ENCODE measurements at regions not wholly inside any gene's neighbourhood (a gene's known extent, or its start where the extent isn't known, plus 50 kb on each side); places are given as distances from the start of the nearest gene placed in this dataset.

- 81% methylated on average over 1 of the region's 1 CpG for WGBS (ENCODE audit: low lambda C conversion rate, missing lambda C conversion rate)
- H2AFZ ChIP-seq = no peak overlapping the region
- no peaks in the 10 kb centered on the region for H3K9me3 ChIP-seq (ENCODE audit: low read depth)
- H3K27me3 ChIP-seq = no peaks in the 10 kb centered on the region
- H3K4me2 ChIP-seq = no peak overlapping the region
- H3K9me2 ChIP-seq (replicated peaks; ENCODE audit: insufficient read depth) = no peaks in the 10 kb centered on the region
- no peak for DNase-seq (ENCODE audit: low spot score)
- H3K79me2 ChIP-seq = no peaks in the 10 kb centered on the region
- H4K20me1 ChIP-seq (ENCODE audit: insufficient read depth, poor library complexity, severe bottlenecking) = no peaks in the 10 kb centered on the region
- no peak overlapping the region for H3K27ac ChIP-seq
- no peak overlapping the region for H3K4me3 ChIP-seq
- H3K4me1 ChIP-seq (ENCODE audit: insufficient read depth) = no peaks in the 10 kb centered on the region
- H3K36me3 ChIP-seq (replicated peaks; ENCODE audit: insufficient read depth, low read depth) = no peaks in the 10 kb centered on the region
- no peak for TF ChIP-seq CTCF (IDR thresholded peaks at IDR 0.05; ENCODE audit: poor library complexity)
- no peak for TF ChIP-seq EZH2 (IDR thresholded peaks at IDR 0.05; ENCODE audit: borderline replicate concordance)
- no peak for TF ChIP-seq EZH2phosphoT487 (IDR thresholded peaks at IDR 0.05; ENCODE audit: low read depth, severe bottlenecking, unreplicated experiment)
Observed at GRCh38 chr2:51579412-51579811, 547.5 kb upstream of the NRXN1 start.

GRCh38 chr2:51575181-51575580, 543.2 kb upstream of the NRXN1 start:
- H3K36me3 ChIP-seq (replicated peaks; ENCODE audit: insufficient read depth, low read depth) = no peaks in the 10 kb centered on the region
- H3K4me2 ChIP-seq = no peak overlapping the region
- no peaks in the 10 kb centered on the region for H4K20me1 ChIP-seq (ENCODE audit: insufficient read depth, poor library complexity, severe bottlenecking)
- no peaks in the 10 kb centered on the region for H3K9me2 ChIP-seq (replicated peaks; ENCODE audit: insufficient read depth)
- no peak for TF ChIP-seq EZH2 (IDR thresholded peaks at IDR 0.05; ENCODE audit: borderline replicate concordance)
- TF ChIP-seq CTCF (IDR thresholded peaks at IDR 0.05; ENCODE audit: poor library complexity) = no peak
- TF ChIP-seq EZH2phosphoT487 (IDR thresholded peaks at IDR 0.05; ENCODE audit: low read depth, severe bottlenecking, unreplicated experiment) = no peak
- H2AFZ ChIP-seq = no peak overlapping the region
- no peaks in the 10 kb centered on the region for H3K79me2 ChIP-seq
- no peak overlapping the region for H3K4me3 ChIP-seq
- no peaks in the 10 kb centered on the region for H3K27me3 ChIP-seq
- H3K27ac ChIP-seq = no peak overlapping the region
- no peak for DNase-seq (ENCODE audit: low spot score)
- H3K9me3 ChIP-seq (ENCODE audit: low read depth) = no peaks in the 10 kb centered on the region
- 82% methylated on average over 1 of the region's 1 CpG for WGBS (ENCODE audit: low lambda C conversion rate, missing lambda C conversion rate)
- no peaks in the 10 kb centered on the region for H3K4me1 ChIP-seq (ENCODE audit: insufficient read depth)

- no peak overlapping the region for H3K4me2 ChIP-seq
- H3K36me3 ChIP-seq (replicated peaks; ENCODE audit: insufficient read depth, low read depth) = no peaks in the 10 kb centered on the region
- H3K4me3 ChIP-seq = no peak overlapping the region
- H3K27ac ChIP-seq = no peak overlapping the region
- no peaks in the 10 kb centered on the region for H3K79me2 ChIP-seq
- no peak for TF ChIP-seq EZH2 (IDR thresholded peaks at IDR 0.05; ENCODE audit: borderline replicate concordance)
- TF ChIP-seq CTCF (IDR thresholded peaks at IDR 0.05; ENCODE audit: poor library complexity) = no peak
- H3K9me3 ChIP-seq (ENCODE audit: low read depth) = no peaks in the 10 kb centered on the region
- H2AFZ ChIP-seq = no peak overlapping the region
- H3K9me2 ChIP-seq (replicated peaks; ENCODE audit: insufficient read depth) = no peaks in the 10 kb centered on the region
- H3K4me1 ChIP-seq (ENCODE audit: insufficient read depth) = no peaks in the 10 kb centered on the region
- H4K20me1 ChIP-seq (ENCODE audit: insufficient read depth, poor library complexity, severe bottlenecking) = no peaks in the 10 kb centered on the region
- no peaks in the 10 kb centered on the region for H3K27me3 ChIP-seq
- DNase-seq (ENCODE audit: low spot score) = no peak
Observed at GRCh38 chr2:51559026-51559425, 527.1 kb upstream of the NRXN1 start.

- Histone ChIP-seq H3K27ac (no peak overlapping the region), H3K4me1 (ENCODE audit: insufficient read depth) (no peaks in the 10 kb centered on the region), H3K9me3 (ENCODE audit: low read depth) (no peaks in the 10 kb centered on the region), H3K4me3 (no peak overlapping the region), H3K79me2 (no peaks in the 10 kb centered on the region), H4K20me1 (ENCODE audit: insufficient read depth, poor library complexity, severe bottlenecking) (no peaks in the 10 kb centered on the region), H3K4me2 (no peak overlapping the region), H2AFZ (no peak overlapping the region), H3K27me3 (no peaks in the 10 kb centered on the region), H3K9me2 (replicated peaks; ENCODE audit: insufficient read depth) (no peaks in the 10 kb centered on the region), H3K36me3 (replicated peaks; ENCODE audit: insufficient read depth, low read depth) (no peaks in the 10 kb centered on the region)
- 91% methylated on average over 2 of the region's 2 CpGs for WGBS (ENCODE audit: low lambda C conversion rate, missing lambda C conversion rate)
- no peak for DNase-seq (ENCODE audit: low spot score)
- TF ChIP-seq EZH2phosphoT487 (IDR thresholded peaks at IDR 0.05; ENCODE audit: low read depth, severe bottlenecking, unreplicated experiment) (no peak), EZH2 (IDR thresholded peaks at IDR 0.05; ENCODE audit: borderline replicate concordance) (no peak), CTCF (IDR thresholded peaks at IDR 0.05; ENCODE audit: poor library complexity) (no peak)
Observed at GRCh38 chr2:51553476-51553875, 521.5 kb upstream of the NRXN1 start.
